Fibroblast of lung (primary cell): ENCODE measurements at regions not wholly inside any gene's neighbourhood (a gene's known extent, or its start where the extent isn't known, plus 50 kb on each side); places are given as distances from the start of the nearest gene placed in this dataset.

Source experiments
- DNase-seq, 2 donors: peaks; one replicate each; pipeline versions ENCODE4 v3.0.0 to v3.0.0-alpha.2; 2010; ENCODE audit warnings: low read depth in 2 of 2
- H2AFZ ChIP-seq: 2 replicates; pipeline ENCODE4 v1.5.1; 2012; ENCODE audit warnings: low read length, control low read depth, inconsistent platforms
- H3K27ac ChIP-seq: 2 replicates; pipeline ENCODE4 v1.5.1; 2011; ENCODE audit warnings: low read length, control low read depth; ENCODE audit not compliant: insufficient read depth
- H3K27me3 ChIP-seq: 2 replicates; pipeline ENCODE4 v1.5.1; 2011; ENCODE audit warnings: mild to moderate bottlenecking, low read length; ENCODE audit not compliant: control insufficient read depth, insufficient read depth
- H3K36me3 ChIP-seq: 2 replicates; pipeline ENCODE4 v1.5.1; 2011; ENCODE audit warnings: low read length; ENCODE audit not compliant: control insufficient read depth, insufficient read depth
- H3K4me1 ChIP-seq: 2 replicates; pipeline ENCODE4 v1.5.1; 2011; ENCODE audit warnings: low read length; ENCODE audit not compliant: control insufficient read depth, insufficient read depth; ENCODE audit errors: extremely low read depth
- H3K4me2 ChIP-seq: 2 replicates; pipeline ENCODE4 v1.5.1; 2011; ENCODE audit warnings: low read length, control low read depth; ENCODE audit not compliant: insufficient read depth; ENCODE audit errors: extremely low read depth
- H3K4me3 ChIP-seq, 4 experiments: fragments of 200-600 bp in 1 of 4; sonication (generic) in 1 of 4; replicated peaks in 1 of 4; 2 replicates each; pipeline ENCODE4 v1.5.1; 2011 to 2016; ENCODE audit warnings: low read length in 4 of 4, low read depth in 3 of 4, mild to moderate bottlenecking in 3 of 4, control low read depth in 2 of 4, inconsistent platforms in 1 of 4, mixed read lengths in 1 of 4; ENCODE audit not compliant: insufficient read depth in 1 of 4; ENCODE audit errors: control extremely low read depth in 1 of 4
- H3K79me2 ChIP-seq: 2 replicates; pipeline ENCODE4 v1.5.1; 2012; ENCODE audit warnings: mild to moderate bottlenecking, low read length, inconsistent platforms; ENCODE audit not compliant: control insufficient read depth, insufficient read depth
- H3K9ac ChIP-seq: 2 replicates; pipeline ENCODE4 v1.5.1; 2011; ENCODE audit warnings: mild to moderate bottlenecking, low read length, control low read depth; ENCODE audit not compliant: insufficient read depth
- H3K9me3 ChIP-seq: 2 replicates; pipeline ENCODE4 v1.5.1; 2012; ENCODE audit warnings: low read depth, low read length; ENCODE audit not compliant: control insufficient read depth, insufficient read depth
- H4K20me1 ChIP-seq: 2 replicates; pipeline ENCODE4 v1.5.1; 2011; ENCODE audit warnings: low read length; ENCODE audit not compliant: control insufficient read depth, insufficient read depth; ENCODE audit errors: extremely low read depth
- EZH2 ChIP-seq: IDR thresholded peaks from 2 replicates; pipeline ENCODE4 v1.5.1; 2012; ENCODE audit warnings: low read length, control low read depth, mild to moderate bottlenecking; ENCODE audit errors: missing control alignments
- TF ChIP-seq, protein P1 (sequence below), 2 donors: IDR thresholded peaks in 1 of 2; conservative IDR thresholded peaks in 1 of 2; 1 replicate in 1 of 2; 2 replicates in 1 of 2; pipeline ENCODE4 v1.5.1; 2011 to 2012; ENCODE audit warnings: low read length in 2 of 2, control low read depth in 1 of 2, inconsistent platforms in 1 of 2, low read depth in 1 of 2, mild to moderate bottlenecking in 1 of 2

GRCh38 chr10:130766071-130766470 is 545.5 kb downstream of the TCERG1L start:
- no peaks in the 10 kb centered on the region for H3K79me2 ChIP-seq
- no peak for DNase-seq
- no peak for TF ChIP-seq EZH2
- TF ChIP-seq, protein P1, sequence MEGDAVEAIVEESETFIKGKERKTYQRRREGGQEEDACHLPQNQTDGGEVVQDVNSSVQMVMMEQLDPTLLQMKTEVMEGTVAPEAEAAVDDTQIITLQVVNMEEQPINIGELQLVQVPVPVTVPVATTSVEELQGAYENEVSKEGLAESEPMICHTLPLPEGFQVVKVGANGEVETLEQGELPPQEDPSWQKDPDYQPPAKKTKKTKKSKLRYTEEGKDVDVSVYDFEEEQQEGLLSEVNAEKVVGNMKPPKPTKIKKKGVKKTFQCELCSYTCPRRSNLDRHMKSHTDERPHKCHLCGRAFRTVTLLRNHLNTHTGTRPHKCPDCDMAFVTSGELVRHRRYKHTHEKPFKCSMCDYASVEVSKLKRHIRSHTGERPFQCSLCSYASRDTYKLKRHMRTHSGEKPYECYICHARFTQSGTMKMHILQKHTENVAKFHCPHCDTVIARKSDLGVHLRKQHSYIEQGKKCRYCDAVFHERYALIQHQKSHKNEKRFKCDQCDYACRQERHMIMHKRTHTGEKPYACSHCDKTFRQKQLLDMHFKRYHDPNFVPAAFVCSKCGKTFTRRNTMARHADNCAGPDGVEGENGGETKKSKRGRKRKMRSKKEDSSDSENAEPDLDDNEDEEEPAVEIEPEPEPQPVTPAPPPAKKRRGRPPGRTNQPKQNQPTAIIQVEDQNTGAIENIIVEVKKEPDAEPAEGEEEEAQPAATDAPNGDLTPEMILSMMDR (conservative IDR thresholded peaks at IDR 0.05 in 1 of 2, IDR thresholded peaks at IDR 0.05 in 1 of 2; ENCODE audit: low read depth in 1 of 2, low read length in 2 of 2), result no peak

DNA sequence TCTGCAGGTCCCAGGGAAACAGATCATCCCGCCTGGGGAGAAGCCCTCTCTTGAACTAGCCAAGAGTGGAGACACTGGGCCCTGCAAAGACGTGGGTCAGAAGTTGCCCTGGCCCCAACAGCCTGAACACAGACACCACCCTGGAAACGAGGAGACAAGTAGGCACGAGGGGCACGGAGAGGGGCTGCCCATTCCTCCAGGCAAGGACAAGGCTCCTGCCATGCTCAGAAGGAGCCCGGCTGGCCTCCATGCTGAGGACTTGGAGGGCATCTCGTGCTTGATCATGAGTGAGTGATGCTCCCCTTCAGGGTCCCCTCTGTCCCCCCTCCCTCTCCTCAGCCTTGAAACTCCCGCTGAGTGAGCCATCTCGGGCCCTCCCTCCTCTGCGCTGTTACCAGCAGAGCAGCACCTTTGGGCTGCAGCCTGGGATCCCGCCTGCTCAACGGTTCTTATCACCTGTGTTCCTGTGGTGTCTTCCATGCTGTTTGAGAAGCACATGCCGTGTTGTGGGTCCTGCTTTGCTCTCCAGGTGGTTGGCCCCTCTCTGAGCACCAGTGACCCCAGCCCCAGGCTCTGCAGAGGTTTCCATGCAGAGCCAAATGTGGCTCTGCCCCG is 544.3 kb downstream of the TCERG1L start:
- H3K36me3 ChIP-seq, result no peaks in the 10 kb centered on the region
- no peak overlapping the region for H3K27ac ChIP-seq
- no peaks in the 10 kb centered on the region for H4K20me1 ChIP-seq
- TF ChIP-seq, protein P1 (conservative IDR thresholded peaks at IDR 0.05 in 1 of 2, IDR thresholded peaks at IDR 0.05 in 1 of 2; ENCODE audit: low read depth in 1 of 2, low read length in 2 of 2), result no peak
- no peak for TF ChIP-seq EZH2
- H3K27me3 ChIP-seq, result no peaks in the 10 kb centered on the region
- no peaks in the 10 kb centered on the region for H3K9me3 ChIP-seq
- H3K79me2 ChIP-seq, result no peaks in the 10 kb centered on the region
- DNase-seq, result no peak
- no peaks in the 10 kb centered on the region for H3K4me1 ChIP-seq
- no peak overlapping the region for H3K9ac ChIP-seq
- no peak overlapping the region for H3K4me3 ChIP-seq
- no peak overlapping the region for H3K4me2 ChIP-seq
- H2AFZ ChIP-seq, result no peak overlapping the region

More at GRCh38 chr10:130766071-130766470, 545.5 kb downstream of the TCERG1L start:
- no peaks in the 10 kb centered on the region for H4K20me1 ChIP-seq
- no peaks in the 10 kb centered on the region for H3K36me3 ChIP-seq
- H3K4me1 ChIP-seq, result no peaks in the 10 kb centered on the region
- no peaks in the 10 kb centered on the region for H3K27me3 ChIP-seq
- no peak overlapping the region for H3K9ac ChIP-seq
- no peak overlapping the region for H2AFZ ChIP-seq
- H3K4me2 ChIP-seq, result no peak overlapping the region
- H3K4me3 ChIP-seq, result no peak overlapping the region
- no peaks in the 10 kb centered on the region for H3K9me3 ChIP-seq
- no peak overlapping the region for H3K27ac ChIP-seq

DNA sequence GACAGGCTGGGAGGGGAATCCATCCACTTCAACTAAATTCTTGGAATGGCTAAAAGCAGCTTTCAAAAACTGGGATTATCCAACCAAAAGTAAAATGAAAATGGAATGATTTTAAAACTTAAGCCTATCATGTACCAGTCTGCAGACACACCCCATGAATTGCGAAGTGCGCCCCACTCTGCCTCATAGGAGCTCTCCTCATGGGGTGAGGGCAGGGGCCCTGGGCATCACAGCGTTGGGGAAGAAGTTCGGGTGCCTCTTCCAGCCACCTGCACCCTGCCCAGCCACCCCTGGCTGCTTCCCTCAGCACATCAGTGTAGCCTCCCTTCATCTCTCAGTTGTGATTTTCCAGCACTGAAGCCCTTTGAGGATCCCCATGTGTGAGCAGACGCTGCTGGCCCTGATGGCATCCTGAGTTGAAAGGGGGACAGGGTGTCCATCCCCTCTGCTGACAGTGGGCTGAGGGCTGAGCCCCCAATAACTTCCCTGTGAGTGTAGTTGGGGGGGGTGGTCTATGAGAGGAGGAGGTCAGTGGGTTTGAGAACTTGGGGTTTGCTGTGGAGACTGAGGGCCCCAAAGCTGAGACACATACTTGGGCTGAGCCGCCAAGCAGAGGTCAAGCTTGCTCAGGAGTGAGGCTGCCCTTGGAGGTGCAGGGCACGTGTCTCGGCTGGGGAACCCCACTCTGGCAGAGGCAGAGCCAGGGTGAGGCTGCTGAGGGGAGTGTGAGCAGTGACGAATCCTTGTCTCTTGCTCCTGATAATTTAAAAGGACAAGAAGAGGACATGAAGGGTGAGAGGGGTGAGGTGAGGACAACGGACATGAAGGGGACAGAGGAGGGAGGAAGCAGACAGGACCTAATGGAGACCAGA is 542.1 kb downstream of the TCERG1L start:
- no peak for DNase-seq
- H3K9me3 ChIP-seq, result no peaks in the 10 kb centered on the region
- H3K27me3 ChIP-seq, result no peaks in the 10 kb centered on the region
- no peak overlapping the region for H3K4me2 ChIP-seq
- H3K27ac ChIP-seq, result no peak overlapping the region
- H3K79me2 ChIP-seq, result no peaks in the 10 kb centered on the region
- no peaks in the 10 kb centered on the region for H3K36me3 ChIP-seq
- no peaks in the 10 kb centered on the region for H3K4me1 ChIP-seq
- no peak overlapping the region for H2AFZ ChIP-seq
- H4K20me1 ChIP-seq, result no peaks in the 10 kb centered on the region
- H3K4me3 ChIP-seq, result no peak overlapping the region
- no peak overlapping the region for H3K9ac ChIP-seq
- no peak for TF ChIP-seq EZH2
- TF ChIP-seq, protein P1 (conservative IDR thresholded peaks at IDR 0.05 in 1 of 2, IDR thresholded peaks at IDR 0.05 in 1 of 2; ENCODE audit: low read depth in 1 of 2, low read length in 2 of 2), result no peak
